Lower leg skin (tissue), 3 donors: ENCODE measurements at regions not wholly inside any gene's neighbourhood (a gene's known extent, or its start where the extent isn't known, plus 50 kb on each side); places are given as distances from the start of the nearest gene placed in this dataset.

Experiments used
- POLR2A ChIP-seq, 2 donors: fragments of 450-650 bp; IDR thresholded peaks; one replicate each; pipeline ENCODE4 v1.6.1; 2016 to 2017; ENCODE audit warnings: antibody characterized with exemption in 2 of 2, mild to moderate bottlenecking in 1 of 2, moderate library complexity in 1 of 2
- TF ChIP-seq, protein P1 (sequence below), 3 donors: fragments of 450-650 bp; IDR thresholded peaks; one replicate each; pipeline ENCODE4 v1.5.1; 2016; ENCODE audit warnings: antibody characterized with exemption in 3 of 3, mild to moderate bottlenecking in 3 of 3, moderate library complexity in 2 of 3

DNA sequence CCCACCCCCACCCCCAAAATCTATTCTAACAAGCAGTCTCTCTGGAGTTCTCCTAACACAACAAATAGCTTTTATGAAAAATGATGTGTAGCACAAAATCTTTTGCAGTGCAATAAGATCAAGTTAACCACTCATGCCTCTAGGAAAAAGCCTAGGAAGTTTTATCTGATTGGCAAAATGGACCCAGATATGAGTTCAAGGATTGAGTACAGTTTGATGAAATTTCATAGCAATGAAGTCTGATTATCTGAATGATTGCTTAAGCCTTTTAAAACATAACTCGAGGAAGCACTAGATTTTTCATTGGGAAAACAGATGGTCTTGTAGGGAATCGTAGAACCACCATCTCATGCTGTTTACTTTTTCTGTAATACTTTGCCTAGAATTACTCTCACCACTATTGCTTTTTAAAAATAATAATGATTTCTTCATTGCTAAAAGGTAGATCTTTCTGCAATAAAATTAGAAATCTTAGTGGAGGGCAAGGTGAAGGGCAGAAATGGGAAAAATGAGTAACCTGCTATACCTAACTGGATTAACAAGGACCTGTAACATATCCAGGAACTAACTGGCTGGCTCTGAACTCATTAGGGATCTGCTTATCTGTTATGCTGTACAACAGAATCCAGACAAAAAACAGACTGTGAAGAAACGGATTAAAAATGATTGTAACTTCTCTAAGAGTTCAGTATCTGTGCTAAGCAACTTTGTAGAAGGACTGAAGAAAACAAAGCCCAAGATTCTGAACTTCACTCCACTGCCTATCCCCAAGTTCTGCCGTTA is 73.7 kb upstream of the ETAA1 start:
- TF ChIP-seq, protein P1, sequence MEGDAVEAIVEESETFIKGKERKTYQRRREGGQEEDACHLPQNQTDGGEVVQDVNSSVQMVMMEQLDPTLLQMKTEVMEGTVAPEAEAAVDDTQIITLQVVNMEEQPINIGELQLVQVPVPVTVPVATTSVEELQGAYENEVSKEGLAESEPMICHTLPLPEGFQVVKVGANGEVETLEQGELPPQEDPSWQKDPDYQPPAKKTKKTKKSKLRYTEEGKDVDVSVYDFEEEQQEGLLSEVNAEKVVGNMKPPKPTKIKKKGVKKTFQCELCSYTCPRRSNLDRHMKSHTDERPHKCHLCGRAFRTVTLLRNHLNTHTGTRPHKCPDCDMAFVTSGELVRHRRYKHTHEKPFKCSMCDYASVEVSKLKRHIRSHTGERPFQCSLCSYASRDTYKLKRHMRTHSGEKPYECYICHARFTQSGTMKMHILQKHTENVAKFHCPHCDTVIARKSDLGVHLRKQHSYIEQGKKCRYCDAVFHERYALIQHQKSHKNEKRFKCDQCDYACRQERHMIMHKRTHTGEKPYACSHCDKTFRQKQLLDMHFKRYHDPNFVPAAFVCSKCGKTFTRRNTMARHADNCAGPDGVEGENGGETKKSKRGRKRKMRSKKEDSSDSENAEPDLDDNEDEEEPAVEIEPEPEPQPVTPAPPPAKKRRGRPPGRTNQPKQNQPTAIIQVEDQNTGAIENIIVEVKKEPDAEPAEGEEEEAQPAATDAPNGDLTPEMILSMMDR (IDR thresholded peaks at IDR 0.05): no peak
- no peak for TF ChIP-seq POLR2A (IDR thresholded peaks at IDR 0.05)
